GM19452 (cell line): ENCODE measurements at regions not wholly inside any gene's neighbourhood (a gene's known extent, or its start where the extent isn't known, plus 50 kb on each side); places are given as distances from the start of the nearest gene placed in this dataset.
"Not testable (repeated sequence)": the region's sequence is repeated elsewhere in the genome, so short reads cannot be mapped to it uniquely, and the experiment has no call there.

ENCODE experiments used
- ATAC-seq: cut with Tn5 transposase; IDR thresholded peaks from one replicate; pipeline ENCODE4 v1.9.1; 2021; ENCODE audit not compliant: unreplicated experiment

DNA sequence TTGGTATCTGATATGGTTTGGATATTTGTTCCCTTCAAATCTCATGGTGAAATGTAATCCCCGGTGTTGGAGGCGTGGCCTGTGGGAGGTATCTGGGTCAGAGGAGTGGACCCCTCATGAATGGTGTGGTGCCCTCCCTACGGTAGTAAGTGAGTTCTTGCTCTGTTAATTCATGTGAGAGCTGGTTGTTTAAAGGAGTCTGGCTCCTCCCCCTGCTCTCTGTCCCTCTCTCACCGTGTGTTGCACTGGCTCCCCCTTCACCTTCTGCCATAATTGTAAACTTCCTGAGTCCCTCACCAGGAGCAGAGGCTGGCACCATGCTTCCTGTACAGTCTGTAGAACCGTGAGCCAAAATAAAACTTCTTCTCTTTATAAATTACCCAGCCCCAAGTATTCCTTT, 246.9 kb upstream of the AGTR1 start:
- ATAC-seq: no peak

DNA sequence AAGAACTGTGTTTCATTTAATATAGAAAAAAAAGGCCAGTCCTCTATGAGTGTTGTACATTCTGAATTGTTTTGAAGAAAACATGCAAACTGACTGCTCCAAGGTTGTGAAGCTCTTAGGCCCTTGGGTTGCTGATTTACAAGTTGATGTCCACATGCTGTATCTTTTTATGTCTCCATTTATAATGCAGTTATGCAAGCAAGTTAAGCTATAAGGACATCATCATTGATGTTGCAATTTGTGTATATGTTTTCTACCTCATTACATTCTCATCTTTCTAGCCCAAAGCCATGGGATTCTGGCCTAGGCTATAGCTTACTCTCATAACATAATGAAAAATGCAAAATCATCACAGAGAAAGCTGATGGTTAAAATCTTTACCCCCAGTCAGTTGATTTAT, 245.7 kb upstream of the AGTR1 start:
- ATAC-seq: no peak

DNA sequence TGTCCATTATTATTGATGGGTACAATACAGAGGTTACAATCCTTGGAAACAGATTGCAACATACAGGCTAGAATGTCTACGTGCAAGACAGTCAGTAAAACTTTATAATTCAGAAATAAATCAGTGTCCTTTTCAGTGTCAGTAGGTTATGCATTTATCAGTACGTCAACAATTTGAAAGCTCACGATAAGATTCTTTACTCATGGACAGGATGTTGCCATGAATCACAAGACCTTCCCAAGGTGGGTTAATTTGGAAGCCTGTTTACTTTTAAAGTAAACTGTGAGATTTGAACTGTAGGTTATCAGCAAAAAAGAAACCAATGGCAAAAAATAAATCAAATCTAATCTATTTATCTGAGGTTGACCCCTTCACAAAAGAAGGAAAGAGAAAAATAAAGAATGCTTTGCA, 243.9 kb upstream of the AGTR1 start:
- no peak for ATAC-seq

DNA sequence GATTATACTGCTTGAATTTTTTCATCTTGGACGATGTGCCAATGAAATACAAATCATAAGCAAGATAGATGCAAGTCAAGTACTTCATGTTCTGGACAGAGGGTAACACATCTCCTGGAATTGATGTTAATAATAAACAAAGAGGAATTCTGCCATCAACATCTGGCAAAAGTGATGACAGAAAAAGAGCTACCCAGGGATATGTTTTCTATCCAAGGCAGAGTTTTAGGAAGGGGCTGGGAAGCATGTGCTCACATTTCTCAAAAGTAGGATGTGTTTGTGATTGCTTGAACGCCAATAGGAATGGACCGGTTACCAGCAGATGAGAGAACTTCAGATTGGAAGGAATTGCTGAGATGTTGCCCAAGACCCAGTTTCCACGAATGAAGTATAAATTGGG, 242.6 kb upstream of the AGTR1 start:
- no peak for ATAC-seq

DNA sequence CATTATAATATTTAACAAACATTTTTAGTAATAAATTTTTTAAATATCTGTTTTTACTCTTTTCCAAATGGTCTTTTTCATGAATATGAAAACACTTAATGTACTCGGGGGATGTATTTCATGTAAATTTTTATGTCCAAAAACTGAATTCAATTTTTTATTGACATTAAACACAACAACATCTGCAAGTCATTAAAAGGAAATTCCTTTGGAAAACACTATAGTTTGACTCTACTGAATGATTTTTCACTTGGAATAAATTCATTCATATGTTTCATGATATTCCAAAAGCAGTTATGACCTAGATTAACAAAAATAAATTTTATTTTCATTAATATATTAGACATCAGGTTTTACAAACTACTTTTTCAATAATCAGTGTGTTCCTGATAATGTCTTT, 239.8 kb upstream of the AGTR1 start:
- ATAC-seq: no peak

DNA sequence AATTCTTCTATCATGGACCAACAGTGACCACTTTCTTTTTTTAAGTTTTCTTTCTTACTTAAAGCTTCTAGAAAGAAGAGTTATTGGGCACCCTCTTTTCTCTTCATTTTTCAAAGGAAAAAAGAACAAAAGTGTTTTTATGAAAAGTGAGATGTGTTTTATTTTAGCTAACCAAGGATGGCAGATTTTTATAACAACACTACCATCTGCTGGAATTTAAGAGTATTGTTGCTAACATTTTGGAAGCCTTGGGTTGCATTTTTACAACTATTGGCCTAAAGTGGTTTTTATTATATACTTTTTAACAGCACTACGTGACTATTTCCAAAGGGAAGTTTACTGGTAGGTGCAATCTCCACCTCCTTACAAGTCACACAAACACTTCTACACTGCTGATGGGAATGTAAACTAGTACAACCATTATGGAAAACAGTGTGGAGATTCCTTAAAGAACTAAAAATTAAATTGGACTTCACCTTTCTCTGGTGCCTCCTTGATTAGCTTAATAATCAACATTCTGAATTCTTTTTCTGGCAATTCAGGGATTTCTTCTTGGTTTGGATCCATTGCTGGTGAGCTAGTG, 237.7 kb upstream of the AGTR1 start:
- ATAC-seq: no peak

DNA sequence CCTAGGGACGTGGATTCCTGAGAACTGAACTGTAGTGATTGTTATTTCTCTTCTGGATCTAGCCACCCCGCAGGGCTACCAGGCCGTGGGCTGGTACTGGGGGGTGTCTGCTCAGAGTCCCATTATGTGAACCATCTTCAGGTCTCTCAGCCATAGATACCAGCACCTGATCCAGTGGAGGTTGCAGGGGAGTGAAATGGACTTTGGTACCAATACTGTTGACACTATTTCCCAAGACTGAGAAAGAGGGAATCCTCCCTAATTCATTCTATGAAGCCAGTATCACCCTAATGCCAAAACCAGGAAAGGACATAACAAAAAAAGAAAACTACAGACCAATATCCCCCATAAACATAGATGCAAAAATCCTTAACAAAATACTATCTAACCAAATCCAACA, 237.0 kb upstream of the AGTR1 start:
- ATAC-seq: no peak

DNA sequence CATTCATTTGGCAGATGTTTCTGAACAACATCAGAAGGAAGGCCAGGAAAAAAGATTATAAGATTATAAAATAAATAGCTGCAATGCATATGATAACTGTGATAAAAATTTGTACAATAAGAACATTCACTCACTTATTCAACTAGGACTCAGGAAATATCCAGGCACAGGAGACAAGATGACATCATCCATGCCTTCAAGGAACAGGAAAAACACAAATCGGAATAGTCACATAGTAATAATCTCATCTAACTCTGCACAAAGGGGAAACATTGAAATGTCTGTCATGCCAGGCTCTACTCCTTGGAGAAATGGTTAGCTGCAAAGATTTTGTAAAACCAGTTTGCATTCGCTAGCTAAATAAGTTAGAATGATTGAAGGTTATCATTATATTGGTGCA, 233.5 kb upstream of the AGTR1 start:
- no peak for ATAC-seq

DNA sequence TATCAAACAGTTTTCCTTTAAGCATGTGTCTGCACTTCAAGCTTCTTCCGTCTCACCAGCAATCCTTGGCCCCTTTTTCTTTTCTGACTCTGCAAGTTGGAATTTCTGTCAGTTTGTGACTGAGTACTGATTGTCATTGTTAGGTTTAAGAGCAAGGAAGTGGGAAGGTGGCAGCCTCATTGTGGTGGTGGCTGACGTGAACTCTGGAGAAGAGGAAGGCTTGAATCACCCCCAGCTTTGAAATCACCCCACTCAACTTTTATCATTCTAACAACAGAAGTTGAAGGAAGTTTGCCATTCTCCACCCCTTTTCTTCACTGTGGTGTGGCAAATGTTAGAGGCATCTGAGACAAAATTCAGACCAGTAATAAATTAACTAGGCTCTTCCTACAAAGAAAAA, 231.6 kb upstream of the AGTR1 start:
- no peak for ATAC-seq

DNA sequence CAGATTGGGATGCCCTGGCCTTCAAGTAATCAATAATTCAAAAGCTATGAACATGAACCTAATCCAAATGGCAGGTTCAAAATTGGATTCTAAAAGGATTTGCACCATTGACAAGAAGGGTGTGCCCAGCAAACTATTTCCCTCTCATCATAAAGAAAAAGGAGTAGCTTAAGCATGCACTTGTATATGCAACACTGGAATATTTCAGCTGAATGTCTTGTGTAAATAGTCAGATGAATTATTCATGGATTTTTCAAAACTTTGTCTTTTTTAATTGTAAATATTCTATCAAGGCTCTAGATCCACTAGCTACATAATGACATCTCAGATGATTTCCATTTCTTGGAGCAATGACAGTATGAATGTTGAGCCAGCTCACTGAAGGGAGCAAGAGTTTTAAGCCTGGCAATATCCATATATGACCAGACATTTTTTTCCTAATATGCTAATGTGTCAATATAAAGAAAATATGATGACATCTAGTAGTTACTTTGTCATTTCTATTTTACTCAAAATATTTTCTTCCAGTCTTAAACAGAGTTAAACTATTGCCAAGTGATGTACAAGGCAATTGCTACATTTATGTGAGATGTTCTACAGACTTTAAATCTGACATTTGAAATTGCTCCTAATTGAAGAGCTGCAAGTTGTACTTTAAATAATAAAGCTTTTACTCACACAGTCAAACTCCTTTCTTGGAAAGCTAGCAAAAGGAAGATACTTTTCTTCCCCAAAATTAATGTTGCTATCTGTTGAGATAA, 230.5 kb upstream of the AGTR1 start:
- ATAC-seq: no peak

DNA sequence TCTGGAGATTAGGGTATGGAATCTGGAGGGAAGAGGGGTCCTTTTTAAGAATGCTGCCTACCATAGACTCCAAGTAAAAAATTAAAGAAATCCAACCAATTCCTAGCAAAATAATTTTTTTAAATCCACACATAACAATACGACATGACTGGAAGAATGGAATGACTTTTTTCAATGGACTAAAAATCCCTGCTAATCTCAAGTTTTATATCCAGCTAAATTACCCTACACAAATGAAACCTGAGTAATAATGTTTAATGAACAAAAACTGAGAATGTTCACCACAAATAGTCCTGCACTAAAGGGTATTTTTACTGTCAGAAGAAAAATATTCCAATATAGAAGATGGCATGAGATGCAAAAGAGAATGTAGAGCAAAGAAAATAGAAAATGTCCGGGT, 220.3 kb upstream of the AGTR1 start:
- ATAC-seq: no peak

DNA sequence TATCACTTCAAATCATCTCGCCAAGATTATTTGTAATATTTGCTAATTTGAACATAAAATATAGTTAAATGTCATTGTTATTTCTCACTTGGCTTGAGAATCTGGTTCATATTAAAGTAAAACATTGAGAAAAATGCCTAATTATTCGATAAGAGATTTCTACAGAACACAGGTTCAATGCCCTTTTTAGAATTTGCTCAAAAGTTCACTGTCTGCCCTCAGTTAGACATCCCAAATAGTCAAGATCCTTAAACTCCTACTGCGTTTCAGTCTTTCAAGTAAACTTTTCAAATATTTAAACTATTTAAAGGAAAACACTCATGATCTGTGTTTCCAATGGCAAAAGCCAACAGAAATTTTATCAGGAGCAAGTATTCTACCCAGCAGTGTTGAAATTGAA, 204.1 kb upstream of the AGTR1 start:
- no peak for ATAC-seq

DNA sequence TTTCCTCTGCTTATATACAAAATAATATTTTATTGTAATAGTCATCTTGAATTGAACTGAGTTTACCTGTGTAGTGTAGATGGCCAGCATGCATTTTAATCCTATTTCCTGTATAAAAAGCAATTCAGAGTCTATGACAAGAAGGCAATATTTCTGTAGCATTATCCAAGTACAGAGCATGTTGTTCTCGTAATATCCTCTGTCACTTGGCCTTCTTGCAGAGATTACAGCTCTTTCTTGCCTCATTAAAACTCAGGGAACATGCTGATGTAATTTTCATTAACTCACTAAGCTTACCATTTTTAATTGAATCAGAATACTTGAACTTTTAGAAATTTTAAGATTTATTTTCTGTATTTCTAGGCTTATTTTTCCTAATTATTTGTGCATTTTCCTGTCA, 203.3 kb upstream of the AGTR1 start:
- no peak for ATAC-seq

DNA sequence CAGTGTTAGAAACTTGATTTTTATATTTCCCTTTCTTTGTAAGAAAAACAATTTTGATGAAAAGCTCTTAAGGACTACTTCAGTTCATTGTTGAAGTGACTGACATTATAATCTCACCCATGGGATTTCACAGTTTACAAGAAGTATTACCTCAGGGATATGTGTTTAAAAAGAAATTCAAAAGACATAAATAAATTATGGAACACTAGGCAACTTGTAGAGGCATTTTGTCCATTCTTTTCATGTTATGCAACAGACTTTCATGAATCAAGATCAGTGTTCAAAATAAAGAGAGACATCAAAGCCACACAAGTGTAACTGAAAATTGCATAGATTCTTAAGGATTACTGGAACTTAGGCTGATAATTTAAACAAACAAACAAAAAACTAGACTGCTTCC, 196.8 kb upstream of the AGTR1 start:
- no peak for ATAC-seq

DNA sequence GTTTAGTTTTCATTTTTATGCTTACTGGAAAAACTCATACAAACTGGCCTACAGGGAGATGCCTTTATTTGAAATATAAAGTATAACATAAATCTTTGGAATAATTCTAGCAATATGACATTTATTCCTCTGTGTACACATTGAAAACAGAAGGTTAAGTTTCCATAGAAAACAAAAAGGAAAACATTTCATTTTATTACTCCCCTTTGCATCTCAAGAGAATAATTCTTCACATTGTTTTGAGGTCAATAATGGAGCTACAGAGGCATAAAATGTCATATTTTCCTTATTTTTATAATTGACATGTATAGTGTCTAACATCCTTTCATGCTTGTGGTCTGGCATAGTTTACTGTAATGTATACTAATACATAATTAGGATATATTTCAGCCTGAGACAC, 187.6 kb upstream of the AGTR1 start:
- ATAC-seq: no peak

DNA sequence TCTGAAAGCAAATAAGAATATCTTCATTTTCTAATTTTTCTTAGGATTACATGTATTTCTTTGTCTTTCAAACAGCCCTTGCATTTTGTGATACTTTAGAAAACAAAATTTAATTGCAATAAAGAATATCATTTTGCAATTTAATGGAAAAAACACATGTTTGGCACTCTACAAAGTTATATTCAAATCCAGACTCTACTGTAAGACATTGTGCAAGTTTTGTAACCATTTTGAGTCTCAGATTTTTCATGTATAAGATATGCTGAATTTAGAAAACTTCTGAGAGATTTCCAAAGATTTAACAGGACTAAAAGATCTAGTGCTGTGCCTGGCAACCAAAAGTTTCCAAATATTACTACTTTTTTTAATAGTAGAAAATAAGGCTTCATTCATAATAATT, 187.1 kb upstream of the AGTR1 start:
- ATAC-seq: no peak

DNA sequence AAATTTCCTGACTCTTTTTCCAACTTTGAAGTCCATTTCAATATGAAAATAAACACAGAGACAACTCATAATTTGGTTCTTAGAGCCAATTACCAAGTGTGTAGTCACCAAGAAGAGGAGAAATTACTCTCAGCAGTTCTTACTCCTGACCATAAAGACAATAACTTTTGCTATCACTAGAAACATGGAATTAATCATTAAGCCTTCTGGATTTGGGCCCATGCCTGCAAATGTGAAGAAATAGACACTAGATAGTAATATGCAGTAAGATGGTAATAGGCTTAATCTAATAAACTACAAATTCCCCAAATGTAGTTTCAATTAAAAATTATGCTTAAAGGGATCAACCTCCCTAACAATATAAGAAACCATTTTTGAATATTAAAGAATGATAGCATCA, 185.1 kb upstream of the AGTR1 start:
- no peak for ATAC-seq

DNA sequence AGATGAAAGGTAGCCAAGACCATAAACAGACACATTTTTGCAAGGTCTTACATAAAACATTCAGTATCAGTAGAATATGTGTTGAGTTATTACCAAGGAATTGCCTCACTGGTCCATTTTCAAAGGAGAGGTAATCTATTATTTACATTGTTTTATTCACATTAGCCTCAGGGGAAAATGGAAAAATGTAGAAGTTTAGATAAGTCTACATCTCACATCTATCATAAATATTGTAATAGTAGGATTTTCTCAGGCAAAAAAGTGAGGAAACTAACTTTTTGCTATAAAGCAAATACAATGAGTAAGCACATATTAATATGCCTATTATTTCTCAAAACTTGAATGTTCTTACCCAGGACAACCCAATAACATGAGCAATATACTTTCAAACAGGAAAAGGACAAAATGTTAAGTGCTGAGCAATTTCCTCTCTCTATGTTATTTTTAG, 184.6 kb upstream of the AGTR1 start:
- no peak for ATAC-seq

DNA sequence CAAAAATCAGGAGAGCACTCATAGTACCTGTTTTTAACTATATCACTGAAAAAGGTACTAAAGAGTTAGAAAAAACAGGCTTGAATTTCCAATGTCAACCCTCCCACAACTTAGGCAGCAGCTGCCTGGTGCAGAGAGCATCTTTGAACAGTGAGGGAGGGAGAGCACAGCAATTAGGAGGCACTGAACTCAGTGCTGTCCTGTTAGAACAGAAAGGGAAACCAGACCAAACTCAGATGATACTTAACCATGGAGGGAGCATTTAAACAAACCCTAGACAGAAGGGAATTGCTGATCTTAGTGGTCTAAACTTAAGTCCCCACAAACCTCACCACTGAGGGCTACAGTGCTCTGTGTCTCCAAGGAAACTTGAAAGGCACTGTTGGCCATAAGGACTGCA, 179.2 kb upstream of the AGTR1 start:
- ATAC-seq: no peak

DNA sequence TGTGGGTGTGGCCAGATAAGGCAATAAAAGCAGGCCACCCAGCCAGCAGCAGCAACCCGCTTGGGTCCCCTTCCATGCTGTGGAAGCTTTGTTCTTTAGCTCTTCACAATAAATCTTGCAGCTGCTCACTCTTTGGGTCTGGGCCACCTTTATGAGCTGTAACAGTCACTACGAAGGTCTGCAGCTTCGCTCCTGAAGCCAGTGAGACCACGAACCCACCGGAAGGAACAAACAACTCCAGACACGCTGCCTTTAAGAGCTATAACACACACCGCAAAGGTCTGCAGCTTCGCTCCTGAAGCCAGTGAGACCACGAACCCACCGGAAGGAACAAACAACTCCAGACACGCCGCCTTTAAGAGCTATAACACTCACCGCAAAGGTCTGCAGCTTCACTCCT, 172.1 kb upstream of the AGTR1 start:
- not testable (repeated sequence) for ATAC-seq

DNA sequence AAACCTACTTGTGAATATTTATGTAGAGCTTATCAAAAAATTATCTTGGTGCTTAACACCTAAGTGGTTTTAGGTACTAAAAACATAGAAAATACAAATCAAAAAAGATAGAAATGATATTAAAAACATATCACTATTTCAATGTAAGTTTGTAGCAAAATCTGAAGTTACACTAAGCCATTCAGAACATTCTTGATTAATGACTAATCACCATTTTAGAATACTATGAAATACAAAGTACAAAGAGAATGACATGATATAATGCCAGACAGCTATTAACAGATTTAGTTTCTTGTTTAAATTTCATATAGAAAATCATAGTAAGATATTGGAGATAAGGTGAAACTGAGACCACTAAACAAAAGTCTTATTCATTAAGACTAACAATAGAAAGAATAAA, 169.7 kb upstream of the AGTR1 start:
- no peak for ATAC-seq

DNA sequence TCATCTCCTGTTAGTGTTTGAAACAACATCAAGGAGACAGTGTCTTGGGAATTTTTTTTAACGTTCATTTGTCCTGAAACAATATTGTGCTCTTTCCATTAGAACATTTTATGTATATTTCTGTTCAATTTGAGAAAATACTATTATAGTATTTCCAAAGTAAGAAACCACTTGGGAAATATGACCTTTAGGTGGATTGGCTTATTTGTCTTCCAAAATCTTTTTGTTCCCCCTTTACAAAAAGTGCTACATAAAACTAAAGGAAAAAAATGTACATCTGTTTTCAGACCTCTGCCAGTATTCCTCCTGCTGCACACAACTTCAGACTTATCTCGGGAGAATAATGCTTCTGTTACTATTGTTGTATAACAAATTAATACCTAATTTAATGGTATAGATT, 165.9 kb upstream of the AGTR1 start:
- no peak for ATAC-seq

DNA sequence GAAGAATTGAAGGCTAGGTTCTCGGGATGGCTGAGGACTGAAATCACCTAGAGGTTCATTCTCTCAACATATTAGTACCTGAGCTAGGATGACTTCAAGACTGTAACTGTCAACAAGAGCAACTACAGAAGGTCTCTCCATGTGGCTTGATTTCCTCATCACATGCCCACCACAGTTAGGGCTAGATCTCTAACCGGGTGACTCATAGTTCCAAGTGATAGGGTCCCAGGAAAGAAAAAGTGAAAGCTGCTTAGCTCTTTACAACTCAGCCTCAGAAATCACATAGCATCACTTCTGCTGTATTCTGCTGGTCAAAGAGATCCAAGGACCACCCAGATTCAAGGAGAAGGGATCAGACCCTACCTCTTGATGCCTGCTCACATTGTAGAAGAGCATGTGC, 165.4 kb upstream of the AGTR1 start:
- ATAC-seq: no peak
